ENCODE measurements at regions not wholly inside any gene's neighbourhood (a gene's known extent, or its start where the extent isn't known, plus 50 kb on each side); places are given as distances from the start of the nearest gene placed in this dataset.

DNA sequence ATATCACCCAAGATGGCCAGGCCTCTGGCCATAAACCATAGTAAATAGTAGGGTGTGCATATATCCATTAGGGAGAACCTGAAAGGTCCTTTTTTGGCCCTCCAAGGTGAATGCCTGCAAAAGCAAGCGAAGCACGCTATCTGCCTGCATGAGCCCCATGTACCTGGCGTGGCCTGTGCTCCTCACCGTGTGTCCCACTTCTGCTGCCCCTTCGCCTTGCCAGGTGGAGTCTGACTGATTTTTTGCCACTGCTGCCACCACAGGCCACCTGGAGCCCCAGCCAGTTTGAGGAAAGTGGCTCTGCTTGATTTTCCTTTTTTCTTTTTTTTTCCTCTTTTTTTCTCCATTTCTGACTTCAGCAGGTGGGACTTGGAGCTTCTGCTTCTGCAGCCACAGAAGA is 139.7 kb downstream of the SNRPN start:
- no peak for ATAC-seq
- POLR2A ChIA-PET = no interaction called here

More for the DNA sequence above, 139.7 kb downstream of the SNRPN start:
- H3K9ac ChIP-seq (ENCODE audit: insufficient read depth in 1 of 2, low read depth in 2 of 2, low read length in 2 of 2) = no peak overlapping the region
- no TSS peak for BruUV-seq (replicated peaks)
- CTCF ChIA-PET (ENCODE audit: low intra/inter-chr PET ratio) = no interaction called here
- in situ Hi-C loops (cut with MboI) (loop anchor here (25.0 kb wide), 1 partner anchor 368 kb away; no protein-coding TSS in a partner anchor), intact Hi-C loops (cut with micrococcal nuclease) (no loop called here)
- H3K9me1 ChIP-seq (ENCODE audit: control insufficient read depth, insufficient read depth, low read length) = no peaks in the 10 kb centered on the region
- H3K79me2 ChIP-seq (ENCODE audit: control insufficient read depth, insufficient read depth, low read length) = no peaks in the 10 kb centered on the region
- H3K9me3 ChIP-seq (replicated peaks; ENCODE audit: control insufficient read depth, insufficient read depth, low read depth, low read length) = no peaks in the 10 kb centered on the region; the same call in 1 of the 2 replicates
- H3K36me3 ChIP-seq (ENCODE audit: control insufficient read depth, insufficient read depth, low read length) = no peaks in the 10 kb centered on the region
- no peak overlapping the region for H3K4me2 ChIP-seq (ENCODE audit: insufficient read depth, low read length)
- no peak overlapping the region for H2AFZ ChIP-seq (ENCODE audit: low read depth, low read length)
- H3K4me1 ChIP-seq (replicated peaks in 1 of 2; ENCODE audit: control insufficient read depth in 2 of 2, insufficient read depth in 2 of 2, low read length in 2 of 2) = no peaks in the 10 kb centered on the region
- no peak overlapping the region for H3K27ac ChIP-seq (ENCODE audit: extremely low read depth, low read depth, low read length)
- no peaks in the 10 kb centered on the region for H4K20me1 ChIP-seq (replicated peaks; ENCODE audit: control insufficient read depth, insufficient read depth, low read length)
- DNase-seq (ENCODE audit: extremely low read depth in 1 of 4, low spot score in 3 of 4) (no peak), FAIRE-seq (no peak)
- TF ChIP-seq ZNF175 (CRISPR knock-in tag; IDR thresholded peaks at IDR 0.05; ENCODE audit: low read depth) (no peak), SIN3B (IDR thresholded peaks at IDR 0.05; ENCODE audit: low read depth) (no peak), BRCA1 (IDR thresholded peaks at IDR 0.05) (no peak), BRCA1 (CRISPR knock-in tag; IDR thresholded peaks at IDR 0.05) (no peak), ZNF282 (CRISPR knock-in tag; IDR thresholded peaks at IDR 0.05) (no peak), PRPF4 (IDR thresholded peaks at IDR 0.05; ENCODE audit: insufficient read depth, low read depth, low read length, poor library complexity, severe bottlenecking) (no peak), ZKSCAN8 (CRISPR knock-in tag; IDR thresholded peaks at IDR 0.05) (no peak), CHD2 (IDR thresholded peaks at IDR 0.05; ENCODE audit: low read depth, low read length) (no peak)
- TF ChIP-seq, protein P1, sequence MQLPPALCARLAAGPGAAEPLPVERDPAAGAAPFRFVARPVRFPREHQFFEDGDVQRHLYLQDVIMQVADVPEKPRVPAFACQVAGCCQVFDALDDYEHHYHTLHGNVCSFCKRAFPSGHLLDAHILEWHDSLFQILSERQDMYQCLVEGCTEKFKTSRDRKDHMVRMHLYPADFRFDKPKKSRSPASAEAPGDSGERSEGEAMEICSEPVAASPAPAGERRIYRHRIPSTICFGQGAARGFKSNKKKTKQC (CRISPR knock-in tag; IDR thresholded peaks at IDR 0.05) = no peak
- TF ChIP-seq, protein P2, sequence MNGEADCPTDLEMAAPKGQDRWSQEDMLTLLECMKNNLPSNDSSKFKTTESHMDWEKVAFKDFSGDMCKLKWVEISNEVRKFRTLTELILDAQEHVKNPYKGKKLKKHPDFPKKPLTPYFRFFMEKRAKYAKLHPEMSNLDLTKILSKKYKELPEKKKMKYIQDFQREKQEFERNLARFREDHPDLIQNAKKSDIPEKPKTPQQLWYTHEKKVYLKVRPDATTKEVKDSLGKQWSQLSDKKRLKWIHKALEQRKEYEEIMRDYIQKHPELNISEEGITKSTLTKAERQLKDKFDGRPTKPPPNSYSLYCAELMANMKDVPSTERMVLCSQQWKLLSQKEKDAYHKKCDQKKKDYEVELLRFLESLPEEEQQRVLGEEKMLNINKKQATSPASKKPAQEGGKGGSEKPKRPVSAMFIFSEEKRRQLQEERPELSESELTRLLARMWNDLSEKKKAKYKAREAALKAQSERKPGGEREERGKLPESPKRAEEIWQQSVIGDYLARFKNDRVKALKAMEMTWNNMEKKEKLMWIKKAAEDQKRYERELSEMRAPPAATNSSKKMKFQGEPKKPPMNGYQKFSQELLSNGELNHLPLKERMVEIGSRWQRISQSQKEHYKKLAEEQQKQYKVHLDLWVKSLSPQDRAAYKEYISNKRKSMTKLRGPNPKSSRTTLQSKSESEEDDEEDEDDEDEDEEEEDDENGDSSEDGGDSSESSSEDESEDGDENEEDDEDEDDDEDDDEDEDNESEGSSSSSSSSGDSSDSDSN (IDR thresholded peaks at IDR 0.05; ENCODE audit: borderline replicate concordance in 1 of 2, low read depth in 2 of 2, low read length in 2 of 2) = no peak
- no peak overlapping the region for H3K4me3 ChIP-seq
- no peaks in the 10 kb centered on the region for H3K27me3 ChIP-seq (ENCODE audit: control insufficient read depth in 2 of 2, insufficient read depth in 2 of 2, low read length in 2 of 2)
- WGBS (ENCODE audit: insufficient coverage, low coverage, missing lambda C conversion rate) = 0% methylated on average over 5 of the region's 5 CpGs
